ENCODE measurements at regions not wholly inside any gene's neighbourhood (a gene's known extent, or its start where the extent isn't known, plus 50 kb on each side); places are given as distances from the start of the nearest gene placed in this dataset.

DNA sequence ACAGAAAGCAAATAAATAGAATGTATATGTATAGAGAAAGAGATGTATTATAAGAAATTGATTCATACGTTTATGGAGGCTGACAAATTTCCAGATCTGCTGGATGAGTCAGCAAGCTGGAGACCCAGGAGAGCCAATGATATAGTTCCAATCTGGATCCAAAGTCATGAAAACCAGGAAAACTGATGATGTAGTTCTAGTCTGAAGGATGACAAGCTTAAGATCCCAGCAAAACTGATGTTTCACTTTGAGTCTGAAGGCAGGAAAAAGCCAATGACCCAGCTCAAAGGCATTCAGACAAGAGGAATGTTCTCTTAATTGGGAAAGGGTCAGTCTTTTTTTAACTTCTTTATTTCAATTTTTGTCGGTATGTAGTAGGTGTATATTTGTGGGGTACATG is 102.6 kb downstream of the LHFPL1 start:
- no peak overlapping the region for H3K27ac ChIP-seq
- no peak for TF ChIP-seq ZFX (IDR thresholded peaks at IDR 0.05; ENCODE audit: borderline replicate concordance)
- TF ChIP-seq, protein P1, sequence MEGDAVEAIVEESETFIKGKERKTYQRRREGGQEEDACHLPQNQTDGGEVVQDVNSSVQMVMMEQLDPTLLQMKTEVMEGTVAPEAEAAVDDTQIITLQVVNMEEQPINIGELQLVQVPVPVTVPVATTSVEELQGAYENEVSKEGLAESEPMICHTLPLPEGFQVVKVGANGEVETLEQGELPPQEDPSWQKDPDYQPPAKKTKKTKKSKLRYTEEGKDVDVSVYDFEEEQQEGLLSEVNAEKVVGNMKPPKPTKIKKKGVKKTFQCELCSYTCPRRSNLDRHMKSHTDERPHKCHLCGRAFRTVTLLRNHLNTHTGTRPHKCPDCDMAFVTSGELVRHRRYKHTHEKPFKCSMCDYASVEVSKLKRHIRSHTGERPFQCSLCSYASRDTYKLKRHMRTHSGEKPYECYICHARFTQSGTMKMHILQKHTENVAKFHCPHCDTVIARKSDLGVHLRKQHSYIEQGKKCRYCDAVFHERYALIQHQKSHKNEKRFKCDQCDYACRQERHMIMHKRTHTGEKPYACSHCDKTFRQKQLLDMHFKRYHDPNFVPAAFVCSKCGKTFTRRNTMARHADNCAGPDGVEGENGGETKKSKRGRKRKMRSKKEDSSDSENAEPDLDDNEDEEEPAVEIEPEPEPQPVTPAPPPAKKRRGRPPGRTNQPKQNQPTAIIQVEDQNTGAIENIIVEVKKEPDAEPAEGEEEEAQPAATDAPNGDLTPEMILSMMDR (IDR thresholded peaks at IDR 0.05): no peak

DNA sequence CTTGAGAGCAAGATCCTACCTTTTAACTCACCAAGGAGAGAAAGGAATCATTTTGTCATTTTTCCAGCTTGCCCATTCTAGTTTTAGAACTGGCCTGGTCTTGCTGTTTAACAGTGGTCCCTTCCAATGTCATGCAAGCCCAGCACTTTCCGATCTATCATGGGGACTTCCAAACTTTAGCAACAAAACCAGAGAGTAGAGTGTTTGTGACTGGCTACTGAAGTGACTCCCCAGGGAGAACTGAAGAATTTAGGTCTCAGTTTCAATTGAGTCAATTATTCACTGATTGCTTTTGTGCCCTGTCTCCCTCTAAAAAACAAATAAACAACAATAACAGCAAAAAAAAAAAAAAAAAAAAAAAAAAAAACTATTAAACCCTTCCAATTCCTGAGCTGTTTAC is 108.3 kb downstream of the LHFPL1 start:
- TF ChIP-seq, protein P1 (IDR thresholded peaks at IDR 0.05): no peak
- no peak for TF ChIP-seq ZFX (IDR thresholded peaks at IDR 0.05; ENCODE audit: borderline replicate concordance)
- H3K27ac ChIP-seq: no peak overlapping the region

DNA sequence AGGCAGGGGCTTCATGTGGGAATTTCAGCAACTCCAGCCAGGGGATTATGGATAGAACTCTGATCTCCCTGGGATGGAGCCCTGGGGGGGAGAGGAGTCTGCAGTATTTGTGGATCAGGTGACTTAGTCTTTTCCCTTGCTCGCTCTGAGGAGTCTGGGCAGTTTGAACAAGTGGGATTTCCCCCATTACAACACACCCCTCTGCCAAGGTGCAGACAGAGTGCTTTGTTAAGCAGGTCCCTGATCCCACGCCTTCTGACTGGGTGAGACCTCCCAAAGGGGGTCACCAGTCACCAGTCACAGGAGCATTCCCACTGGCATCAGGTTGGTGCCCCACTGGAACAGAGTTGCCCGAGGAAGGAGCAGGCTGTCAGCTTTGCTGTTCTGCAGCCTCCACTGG is 123.9 kb downstream of the LHFPL1 start:
- no peak for TF ChIP-seq ZFX (IDR thresholded peaks at IDR 0.05; ENCODE audit: borderline replicate concordance)
- TF ChIP-seq, protein P1 (IDR thresholded peaks at IDR 0.05): no peak
- no peak overlapping the region for H3K27ac ChIP-seq

DNA sequence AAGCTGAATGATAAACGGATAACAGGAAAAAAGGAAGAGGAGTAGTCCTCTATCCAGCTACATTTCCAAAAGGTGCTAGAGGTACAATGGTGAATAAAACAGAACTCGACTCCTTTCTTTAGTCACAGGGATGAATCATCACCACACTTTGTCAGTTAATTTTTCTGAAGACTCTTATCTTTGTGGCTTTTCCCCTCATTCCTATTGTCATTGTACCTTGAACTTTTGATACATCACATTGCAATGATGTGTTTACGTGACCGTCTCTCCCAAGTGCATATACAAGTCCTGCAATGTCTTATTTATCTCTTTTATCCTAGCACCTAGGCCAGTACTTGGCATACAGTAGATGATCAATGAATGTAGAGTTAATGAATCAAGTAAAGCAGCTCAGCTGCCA is 134.7 kb downstream of the LHFPL1 start:
- TF ChIP-seq, protein P1 (IDR thresholded peaks at IDR 0.05): no peak
- TF ChIP-seq ZFX (IDR thresholded peaks at IDR 0.05; ENCODE audit: borderline replicate concordance): no peak
- no peak overlapping the region for H3K27ac ChIP-seq

DNA sequence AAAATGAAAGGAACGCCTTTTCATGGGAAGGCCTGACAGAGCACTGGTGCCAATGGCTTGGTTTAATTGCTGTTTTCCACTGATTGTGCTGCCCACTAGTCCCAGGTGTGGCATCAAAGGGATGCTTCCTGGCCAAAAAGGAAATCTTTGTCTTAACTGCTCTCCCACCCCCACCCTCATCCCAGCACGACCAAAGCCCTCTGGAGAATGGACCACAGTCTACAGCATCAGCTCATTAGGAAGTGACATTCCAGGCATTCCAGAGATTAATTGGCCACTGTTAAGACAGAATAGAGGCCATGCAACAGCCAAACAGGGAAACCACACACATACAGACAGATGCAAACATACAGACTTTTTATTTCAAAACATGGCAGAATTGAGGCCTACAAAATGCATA is 143.2 kb downstream of the LHFPL1 start:
- no peak for TF ChIP-seq ZFX (IDR thresholded peaks at IDR 0.05; ENCODE audit: borderline replicate concordance)
- TF ChIP-seq, protein P1 (IDR thresholded peaks at IDR 0.05): no peak

DNA sequence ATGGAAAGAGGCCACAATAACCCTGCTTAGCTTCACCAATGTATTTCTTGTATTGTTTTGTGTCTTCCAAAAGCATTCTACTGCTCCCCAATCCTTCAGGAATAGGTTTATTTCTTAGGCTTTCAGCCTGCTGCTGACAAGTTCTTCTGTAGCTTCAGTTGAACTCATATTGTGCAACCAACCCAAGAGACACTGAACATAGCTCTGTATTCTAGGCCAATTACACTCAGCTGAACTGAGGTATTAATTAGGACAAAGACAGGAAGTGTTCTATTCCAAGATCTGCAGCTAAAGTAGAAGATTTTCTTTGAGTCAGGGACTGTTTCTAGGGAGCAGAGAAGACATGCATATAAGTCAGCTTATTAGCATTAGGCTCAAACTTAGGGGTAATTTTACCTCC is 151.8 kb downstream of the LHFPL1 start:
- TF ChIP-seq ZFX (IDR thresholded peaks at IDR 0.05; ENCODE audit: borderline replicate concordance): no peak
- TF ChIP-seq, protein P1 (IDR thresholded peaks at IDR 0.05): no peak

More for the DNA sequence above, 143.2 kb downstream of the LHFPL1 start:
- no peak overlapping the region for H3K27ac ChIP-seq

DNA sequence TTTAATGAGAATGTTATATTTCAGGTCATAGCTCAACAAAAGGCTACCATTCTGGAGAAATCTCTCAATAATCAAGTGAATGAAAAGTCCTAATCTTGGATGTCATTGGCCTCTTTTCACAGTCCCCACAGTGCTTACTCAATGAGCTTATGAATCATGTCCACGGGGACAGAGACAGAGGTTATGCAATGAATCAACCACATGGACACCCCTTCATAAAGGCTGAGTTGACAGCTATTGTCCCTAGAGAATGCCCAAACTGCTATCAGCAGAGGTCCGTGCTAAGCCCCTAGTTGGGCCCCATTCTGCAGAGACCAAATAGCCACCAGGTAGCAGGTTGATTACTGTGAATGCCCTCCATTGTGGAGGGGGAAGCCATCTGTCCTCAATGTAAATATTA is 158.1 kb downstream of the LHFPL1 start:
- no peak for TF ChIP-seq ZFX (IDR thresholded peaks at IDR 0.05; ENCODE audit: borderline replicate concordance)
- H3K27ac ChIP-seq: no peak overlapping the region

More for the DNA sequence above, 151.8 kb downstream of the LHFPL1 start:
- H3K27ac ChIP-seq: no peak overlapping the region

DNA sequence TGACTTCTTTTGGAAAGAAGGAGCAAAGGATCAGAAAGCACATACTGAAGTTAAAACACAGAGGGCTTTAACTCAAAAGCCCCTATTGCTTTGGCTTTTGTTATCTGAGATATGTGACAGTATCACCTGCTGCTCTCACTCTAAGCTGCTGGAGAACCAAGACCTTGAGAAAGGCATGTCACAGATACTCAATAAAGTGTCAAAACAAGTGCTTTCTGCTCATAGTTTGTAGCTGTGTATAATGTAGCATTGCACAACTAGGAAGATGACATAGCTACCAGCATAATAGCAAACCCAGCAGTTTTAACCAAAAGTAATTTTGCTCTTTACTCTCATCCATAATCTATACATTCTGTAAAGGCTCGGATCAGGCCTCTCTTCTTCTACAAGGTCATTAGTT is 159.6 kb downstream of the LHFPL1 start:
- TF ChIP-seq, protein P1 (IDR thresholded peaks at IDR 0.05): no peak
- TF ChIP-seq ZFX (IDR thresholded peaks at IDR 0.05; ENCODE audit: borderline replicate concordance): no peak
- no peak overlapping the region for H3K27ac ChIP-seq
